GM19043 (cell line): ENCODE measurements at regions not wholly inside any gene's neighbourhood (a gene's known extent, or its start where the extent isn't known, plus 50 kb on each side); places are given as distances from the start of the nearest gene placed in this dataset.

Experiments used
- ATAC-seq: cut with Tn5 transposase; IDR thresholded peaks from one replicate; pipeline ENCODE4 v1.9.1; 2021; ENCODE audit warnings: low read depth; ENCODE audit not compliant: unreplicated experiment

DNA sequence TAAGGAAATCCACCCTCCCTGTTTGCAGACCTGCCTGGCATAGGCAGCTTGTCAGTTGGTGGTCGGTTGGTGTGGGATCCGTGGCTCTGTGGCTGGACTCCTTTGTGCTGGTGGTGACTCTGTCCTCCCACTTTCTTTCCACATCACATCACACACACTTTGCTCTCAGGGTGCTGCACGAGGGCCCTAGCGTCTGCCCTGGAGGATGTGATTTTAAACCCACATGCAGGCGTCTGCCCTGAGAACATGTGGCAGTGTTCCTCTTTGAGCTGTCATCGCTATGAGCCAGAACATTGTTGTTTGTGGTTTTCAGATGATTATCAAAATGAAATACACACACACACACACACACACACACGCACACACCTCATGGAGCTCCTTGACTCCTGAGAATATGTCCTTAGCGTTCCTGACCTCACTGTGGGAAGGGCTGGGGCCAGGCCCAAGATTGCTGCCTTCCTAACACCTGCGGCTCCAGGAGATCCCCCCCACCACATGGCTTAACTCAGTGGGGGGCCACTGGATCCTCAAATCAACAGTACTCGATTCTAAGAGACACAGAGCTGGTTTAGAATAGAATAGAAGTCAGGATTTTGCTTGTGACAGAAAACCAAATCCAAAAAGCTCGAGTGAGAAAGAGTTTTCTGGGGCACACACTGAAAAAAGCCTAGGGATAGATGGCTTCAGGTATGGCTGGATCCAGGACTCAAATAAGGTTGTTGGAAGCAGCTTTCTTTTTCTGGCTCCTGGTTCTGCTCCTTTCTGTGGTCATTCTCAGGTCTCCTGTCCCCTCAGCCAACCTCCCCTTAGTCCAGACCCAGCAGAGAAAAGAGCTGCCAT is 54.8 kb downstream of the RTP5 start:
- no peak for ATAC-seq

GRCh38 chr2:241924909-241925250 is 55.4 kb downstream of the RTP5 start:
- no peak for ATAC-seq

DNA sequence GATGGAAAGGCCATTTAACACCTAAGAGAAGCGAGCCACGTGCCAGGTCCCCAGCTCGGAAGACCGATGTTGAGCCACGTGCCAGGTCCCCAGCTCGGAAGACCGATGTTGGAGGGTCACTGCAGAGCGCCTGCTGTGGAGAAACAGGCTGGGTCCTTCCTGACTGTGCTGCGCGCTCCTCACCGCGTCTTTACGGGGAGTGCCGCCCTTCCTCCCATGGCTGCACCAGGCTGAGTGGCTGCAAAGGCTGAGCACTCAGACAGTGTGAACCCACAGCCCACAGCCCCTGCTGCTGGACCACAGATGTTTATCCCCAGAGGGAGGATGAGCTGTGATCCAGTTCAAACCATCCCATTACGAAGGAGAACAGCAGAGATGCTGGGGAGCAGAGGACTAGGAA is 55.7 kb downstream of the RTP5 start:
- no peak for ATAC-seq

GRCh38 chr2:241925821-241926441 is 56.4 kb downstream of the RTP5 start:
- no peak for ATAC-seq

- peak; percentile 64 for ATAC-seq
Observed at GRCh38 chr2:241926541-241927311, 57.2 kb downstream of the RTP5 start.

DNA sequence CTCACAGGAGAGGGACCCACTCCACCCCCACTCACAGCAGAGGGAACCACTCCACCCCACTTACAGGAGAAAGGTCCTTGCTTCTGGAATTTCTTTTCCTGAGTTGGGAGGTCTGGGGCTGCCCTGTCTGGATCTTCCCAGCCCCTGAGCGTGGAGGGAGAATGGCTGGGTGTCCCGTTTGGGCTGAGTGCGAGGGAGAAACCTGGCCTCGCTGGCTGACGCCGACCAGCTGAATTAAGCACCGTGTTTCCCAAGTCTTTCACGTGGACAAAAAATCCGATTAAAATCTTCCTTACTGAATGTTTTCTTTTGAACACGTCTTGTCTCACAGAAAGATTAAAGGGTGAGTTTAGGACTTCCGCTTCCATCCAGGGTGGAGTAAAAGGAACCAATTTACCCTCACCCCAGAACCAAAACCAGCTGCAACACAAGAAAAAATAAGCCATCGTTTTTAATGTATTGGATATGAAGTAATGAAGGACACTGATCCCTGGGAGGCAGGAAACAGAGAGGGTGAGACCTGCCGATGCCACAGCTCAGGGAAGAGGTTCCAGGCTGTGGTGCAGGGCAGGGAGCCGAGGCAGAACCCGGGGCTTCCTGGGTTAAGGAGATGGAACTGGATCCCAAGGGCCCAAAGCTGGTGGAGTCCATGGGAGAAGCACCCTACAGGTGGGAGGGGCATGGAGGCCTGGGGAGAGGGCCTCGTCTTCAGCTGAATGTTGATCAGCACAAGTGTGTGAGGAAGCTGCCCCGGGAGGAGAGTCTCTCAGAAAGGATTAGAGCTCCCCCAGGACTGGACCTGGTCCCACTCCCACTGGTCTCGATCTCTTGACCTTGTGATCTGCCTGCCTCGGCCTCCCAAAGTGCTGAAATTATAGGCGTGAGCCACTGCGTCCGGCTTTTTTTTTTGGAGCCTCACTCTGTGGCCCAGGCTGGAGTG is 60.3 kb downstream of the RTP5 start:
- no peak for ATAC-seq

DNA sequence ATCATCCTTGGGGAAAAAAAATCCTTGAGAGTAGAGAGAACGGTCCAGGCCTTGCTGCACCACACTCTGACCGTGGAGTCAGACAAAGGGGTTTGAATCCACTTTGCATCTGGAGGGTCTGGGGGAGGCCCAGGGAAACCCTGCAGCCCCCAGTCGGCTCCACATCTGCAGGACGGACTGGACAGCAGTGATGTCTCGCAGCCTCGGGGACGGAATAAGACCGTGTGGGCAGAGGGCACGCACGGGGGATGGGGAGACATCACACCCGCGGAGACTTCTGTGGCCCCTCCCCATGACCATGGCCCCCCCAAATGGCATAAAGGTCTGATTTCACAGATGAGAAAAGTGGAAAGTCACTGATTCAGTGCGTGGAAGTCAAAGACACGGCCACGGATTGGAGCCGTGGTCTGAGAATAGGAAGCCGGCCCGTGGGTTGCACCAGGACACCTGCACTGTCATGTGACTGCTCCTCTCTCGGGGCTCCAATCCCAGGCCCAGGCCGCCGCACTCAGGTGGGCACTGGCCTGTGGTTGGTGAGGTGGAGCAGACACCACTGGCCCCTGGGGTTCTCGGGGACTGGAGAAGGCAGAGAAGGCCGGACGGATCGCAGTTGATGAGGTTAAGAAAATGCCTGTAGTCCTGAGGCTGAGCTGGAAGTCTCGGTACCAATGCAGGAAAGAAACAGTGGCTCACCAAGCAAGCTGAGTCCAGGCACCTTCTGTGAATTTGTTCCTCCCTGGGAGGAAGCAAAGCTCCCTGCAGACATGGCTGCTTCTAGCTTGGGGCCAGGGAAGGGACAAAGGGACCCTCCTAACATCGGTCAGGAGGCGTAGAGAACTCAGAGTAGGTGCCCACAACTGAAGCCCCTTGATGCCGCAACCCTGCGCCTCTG is 61.8 kb downstream of the RTP5 start:
- no peak for ATAC-seq

DNA sequence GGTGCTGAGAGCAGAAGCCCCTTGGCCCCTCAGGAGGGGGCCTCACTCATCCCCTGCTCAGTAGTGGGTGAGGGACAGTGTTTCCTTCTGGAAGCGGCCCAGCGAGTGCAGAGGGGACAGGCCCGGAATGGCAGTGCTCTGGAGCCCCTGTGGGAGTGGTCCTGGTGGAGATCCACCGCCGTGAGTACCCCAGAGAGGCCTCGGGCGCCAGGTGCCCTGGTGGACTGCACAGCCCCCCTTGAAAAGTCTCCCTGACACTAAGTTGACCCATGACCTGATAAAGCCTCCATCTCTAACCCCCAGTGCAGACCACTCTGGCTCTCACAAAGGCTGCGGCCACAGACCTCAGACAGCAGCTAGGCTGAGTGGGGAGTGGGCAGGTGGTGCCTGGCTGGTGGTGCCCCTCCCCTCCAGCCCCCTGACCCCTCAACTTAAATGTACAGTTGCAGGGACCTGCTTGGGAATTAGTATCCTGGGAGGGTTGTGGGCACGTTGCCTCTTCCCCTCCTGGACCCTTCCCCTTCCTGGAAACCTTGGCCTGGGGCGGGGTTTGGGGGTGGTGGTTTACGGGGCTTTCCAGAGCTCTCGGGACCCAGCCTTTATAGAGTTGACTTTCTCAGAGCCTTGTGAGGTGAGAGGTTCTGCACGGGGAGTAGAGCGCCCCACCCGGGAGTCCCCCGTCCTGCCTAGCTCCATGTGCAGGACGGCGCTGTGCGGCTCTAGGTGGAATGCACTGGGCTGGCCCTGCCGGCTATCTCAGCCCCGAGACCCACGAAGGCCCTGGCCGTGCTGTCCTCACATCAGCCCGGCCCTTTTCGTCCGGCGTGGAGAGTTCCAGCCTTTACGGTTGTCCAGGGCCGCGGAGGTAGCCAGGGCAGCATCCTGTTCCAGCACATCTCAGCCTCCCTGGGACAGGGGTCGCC is 62.7 kb downstream of the RTP5 start:
- no peak for ATAC-seq

GRCh38 chr2:241932899-241933178 is 63.3 kb downstream of the RTP5 start:
- no peak for ATAC-seq

- ATAC-seq, result no peak
Observed at GRCh38 chr2:241933179-241933911, 63.8 kb downstream of the RTP5 start.

DNA sequence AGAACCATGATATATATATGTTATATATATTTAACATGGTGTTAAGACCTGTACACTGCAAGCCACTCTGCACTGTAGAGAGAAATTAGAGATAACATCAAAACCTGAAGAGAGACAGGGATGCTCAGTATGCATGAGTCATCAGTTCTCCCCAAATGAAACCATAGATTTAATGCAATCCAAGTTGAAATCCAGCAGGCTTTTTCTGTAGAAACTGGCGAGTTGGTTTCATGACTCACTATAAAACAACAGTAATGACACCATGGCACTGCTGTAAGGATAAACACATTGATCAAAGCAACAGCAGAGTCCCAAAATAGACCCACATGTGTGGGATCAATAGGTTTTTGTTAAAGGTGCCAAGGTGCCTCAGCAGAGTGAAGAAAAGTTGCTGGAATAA is 65.8 kb downstream of the RTP5 start:
- no peak for ATAC-seq

GRCh38 chr2:241935774-241936173 is 66.2 kb downstream of the RTP5 start:
- no peak for ATAC-seq

DNA sequence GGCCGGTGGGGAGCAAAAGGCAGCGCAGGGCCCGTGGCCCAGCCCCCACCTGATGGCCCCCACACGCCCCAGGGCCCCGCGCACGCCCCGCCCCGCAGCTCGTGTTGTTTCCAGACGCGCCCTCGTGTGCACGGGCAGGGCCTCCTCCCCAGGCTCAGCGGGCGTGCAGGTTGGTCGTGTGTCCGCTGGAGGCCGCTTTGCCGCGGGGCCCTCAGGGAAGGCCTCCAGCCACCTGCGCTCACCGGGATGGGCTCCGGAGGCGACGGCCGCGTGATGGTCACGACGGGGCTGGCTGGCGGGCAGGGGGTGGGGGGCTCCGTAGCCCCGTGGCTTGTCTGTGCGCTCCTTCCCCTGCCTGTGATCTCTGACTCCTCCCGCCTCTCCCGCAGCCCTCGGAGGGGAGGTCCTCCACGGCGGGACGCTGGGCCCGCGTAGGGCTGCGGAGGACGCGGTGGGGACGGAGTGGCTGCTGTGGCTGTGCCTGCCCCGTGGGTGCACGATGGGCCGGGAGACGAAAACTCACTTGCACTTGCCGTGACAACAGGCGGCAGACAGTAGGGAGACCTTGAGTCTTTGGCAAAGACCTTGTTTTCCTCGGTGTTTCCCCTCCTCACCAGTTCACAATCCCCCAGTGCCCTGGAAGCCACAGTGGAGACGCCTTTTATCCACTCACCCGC is 67.1 kb downstream of the RTP5 start:
- no peak for ATAC-seq

GRCh38 chr2:241937297-241937696 is 67.8 kb downstream of the RTP5 start:
- no peak for ATAC-seq

- ATAC-seq, result no peak
Observed at GRCh38 chr2:241939541-241939940, 70.0 kb downstream of the RTP5 start.

- no peak for ATAC-seq
Observed at GRCh38 chr2:241940329-241940728, 70.8 kb downstream of the RTP5 start.

DNA sequence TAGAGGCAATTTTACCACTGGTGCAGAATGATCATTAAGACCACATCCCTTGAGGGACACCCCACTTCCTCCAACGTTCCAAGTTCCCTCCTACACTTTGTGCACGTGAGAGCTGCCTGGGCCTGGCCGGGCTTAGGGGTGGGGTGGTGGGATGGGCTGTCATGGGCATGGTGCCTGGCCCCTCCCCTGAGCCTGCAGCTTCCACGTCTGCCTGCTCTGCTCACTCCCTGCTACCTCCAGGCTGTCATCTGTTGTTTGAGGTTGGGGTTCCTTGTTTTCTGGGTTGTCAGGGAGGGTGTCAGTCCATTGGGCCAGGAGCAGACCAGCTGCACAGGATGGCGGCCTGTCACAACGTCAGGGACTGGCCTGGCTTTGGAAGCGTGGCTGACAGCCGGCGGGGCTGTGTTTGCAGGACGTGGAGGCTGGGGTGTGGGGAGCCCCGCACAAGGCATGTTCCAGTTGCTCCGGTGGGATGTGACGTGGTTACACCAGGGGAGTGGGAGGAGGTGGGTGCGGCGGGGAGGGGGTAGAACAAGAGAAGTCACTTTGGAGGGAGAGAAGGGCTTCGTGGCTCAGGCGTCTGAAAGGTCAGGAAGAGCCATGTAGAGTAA is 72.3 kb downstream of the RTP5 start:
- ATAC-seq, result no peak
